AG04449 (cell line): ENCODE measurements at regions not wholly inside any gene's neighbourhood (a gene's known extent, or its start where the extent isn't known, plus 50 kb on each side); places are given as distances from the start of the nearest gene placed in this dataset.

ENCODE experiments used
- CTCF ChIA-PET: fragments of 350-600 bp; formaldehyde crosslinking; extraction: SDS; loops from one replicate; lab custom pipeline; 2021; ENCODE audit warnings: antibody characterized with exemption; lab: Yijun Ruan, JAX
- POLR2A ChIA-PET: fragments of 400-600, 350-600 bp; formaldehyde crosslinking; extraction: SDS; loops from one replicate; lab custom pipeline; 2020; ENCODE audit warnings: antibody characterized with exemption, inconsistent platforms; lab: Yijun Ruan, JAX
- DNase-seq: peaks from one replicate; pipeline ENCODE4 v3.0.0-alpha.2; 2010; ENCODE audit warnings: low read depth, low spot score
- H3K4me3 ChIP-seq: 2 replicates; pipeline ENCODE4 v1.5.1; 2011; ENCODE audit warnings: low read depth, mild to moderate bottlenecking, control low read depth, low read length
- TF ChIP-seq, protein P1 (sequence below): IDR thresholded peaks from one replicate; pipeline ENCODE4 v1.5.1; 2011; ENCODE audit warnings: mild to moderate bottlenecking, moderate library complexity, low read length, control low read depth, inconsistent platforms; ENCODE audit not compliant: insufficient read depth; ENCODE audit errors: missing control alignments

DNA sequence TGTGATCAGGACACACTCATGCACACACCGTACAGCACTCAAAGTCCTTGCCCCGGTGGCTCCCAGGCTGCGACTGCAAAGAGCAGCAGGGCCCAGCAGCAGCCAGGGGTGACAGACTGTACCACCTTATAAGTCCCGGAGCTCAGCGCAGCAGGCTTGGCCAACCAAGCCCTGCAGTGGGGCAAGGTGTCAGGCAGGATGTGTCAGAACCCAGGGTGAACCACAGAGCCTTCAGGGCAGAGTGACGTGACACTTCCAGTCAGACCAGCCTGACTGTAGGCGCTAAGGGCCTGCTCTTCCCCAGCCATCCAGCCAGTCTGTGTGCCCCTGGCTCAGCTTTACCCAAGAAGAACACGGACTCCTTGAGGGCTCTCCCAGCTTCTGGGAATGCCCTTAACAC lies 204.1 kb downstream of the COPRS start:
- no peak for DNase-seq
- no peak overlapping the region for H3K4me3 ChIP-seq
- TF ChIP-seq, protein P1, sequence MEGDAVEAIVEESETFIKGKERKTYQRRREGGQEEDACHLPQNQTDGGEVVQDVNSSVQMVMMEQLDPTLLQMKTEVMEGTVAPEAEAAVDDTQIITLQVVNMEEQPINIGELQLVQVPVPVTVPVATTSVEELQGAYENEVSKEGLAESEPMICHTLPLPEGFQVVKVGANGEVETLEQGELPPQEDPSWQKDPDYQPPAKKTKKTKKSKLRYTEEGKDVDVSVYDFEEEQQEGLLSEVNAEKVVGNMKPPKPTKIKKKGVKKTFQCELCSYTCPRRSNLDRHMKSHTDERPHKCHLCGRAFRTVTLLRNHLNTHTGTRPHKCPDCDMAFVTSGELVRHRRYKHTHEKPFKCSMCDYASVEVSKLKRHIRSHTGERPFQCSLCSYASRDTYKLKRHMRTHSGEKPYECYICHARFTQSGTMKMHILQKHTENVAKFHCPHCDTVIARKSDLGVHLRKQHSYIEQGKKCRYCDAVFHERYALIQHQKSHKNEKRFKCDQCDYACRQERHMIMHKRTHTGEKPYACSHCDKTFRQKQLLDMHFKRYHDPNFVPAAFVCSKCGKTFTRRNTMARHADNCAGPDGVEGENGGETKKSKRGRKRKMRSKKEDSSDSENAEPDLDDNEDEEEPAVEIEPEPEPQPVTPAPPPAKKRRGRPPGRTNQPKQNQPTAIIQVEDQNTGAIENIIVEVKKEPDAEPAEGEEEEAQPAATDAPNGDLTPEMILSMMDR = no peak
- CTCF ChIA-PET = no interaction called here
- POLR2A ChIA-PET = no interaction called here

DNA sequence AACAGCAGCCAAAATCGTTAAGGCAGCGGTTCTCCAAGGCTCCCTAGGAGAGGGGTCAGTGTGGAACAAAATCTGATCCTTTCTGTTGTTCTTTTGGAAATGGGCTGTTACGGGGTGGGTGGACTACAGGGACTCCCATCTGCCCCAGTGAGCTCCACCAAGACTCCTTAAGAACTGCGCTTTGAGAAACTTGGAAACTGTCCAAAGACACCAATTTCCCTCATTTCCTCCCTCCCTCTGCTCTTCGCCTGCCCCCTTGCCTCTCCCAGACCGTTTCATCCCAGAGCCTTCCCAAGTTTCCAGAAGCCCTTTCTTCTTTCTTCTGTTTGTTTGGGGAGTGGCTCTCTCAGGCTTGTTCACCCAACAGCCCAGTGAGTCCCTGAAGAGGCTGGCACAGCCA lies 205.4 kb downstream of the COPRS start:
- ChIA-PET CTCF (no interaction called here), POLR2A (no interaction called here)
- TF ChIP-seq, protein P1 = no peak
- DNase-seq = no peak
- H3K4me3 ChIP-seq = no peak overlapping the region

DNA sequence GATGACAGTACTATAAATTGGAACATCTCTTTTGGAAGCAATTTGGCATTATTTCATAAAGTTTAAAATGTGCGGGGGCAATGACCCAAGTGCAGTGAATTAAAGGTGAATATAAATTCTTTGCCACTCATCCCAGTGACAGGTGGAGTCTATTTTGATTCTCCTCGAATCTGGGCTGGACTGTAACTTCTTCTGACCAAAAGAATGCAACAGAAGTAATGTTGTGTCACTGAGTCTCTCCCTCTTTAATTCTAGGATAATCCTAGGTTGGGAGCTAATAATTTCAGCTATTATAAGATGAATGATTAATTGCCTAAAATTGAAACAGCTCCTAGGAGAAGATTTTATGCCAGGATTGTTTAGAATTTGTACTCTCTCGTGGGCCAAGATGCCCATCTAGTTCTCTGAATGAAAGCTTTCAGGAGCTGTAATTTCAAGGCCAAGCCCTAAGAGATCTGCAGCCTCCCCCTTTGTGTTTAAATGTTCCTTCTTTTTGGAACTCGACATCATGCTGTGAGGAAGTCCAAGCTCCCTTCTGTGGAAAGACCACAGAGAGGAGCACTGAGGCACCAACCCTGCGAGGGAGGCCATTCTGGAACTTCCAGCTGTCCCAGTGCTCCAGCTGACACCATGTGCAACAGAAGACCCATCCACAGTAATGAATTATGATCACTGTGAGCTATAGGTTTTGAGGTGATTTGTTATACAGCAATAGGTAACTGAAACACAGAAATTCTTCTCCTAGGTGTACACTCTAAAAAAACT lies 208.1 kb downstream of the COPRS start:
- DNase-seq = no peak
- POLR2A ChIA-PET = no interaction called here
- H3K4me3 ChIP-seq = no peak overlapping the region
- TF ChIP-seq, protein P1 = no peak
- CTCF ChIA-PET = interaction anchor here (0.8 to 1.7 kb wide), 4 partner anchors 9 to 93 kb away, joined by 3 to 5 read pairs (median 3); no protein-coding TSS in a partner anchor

DNA sequence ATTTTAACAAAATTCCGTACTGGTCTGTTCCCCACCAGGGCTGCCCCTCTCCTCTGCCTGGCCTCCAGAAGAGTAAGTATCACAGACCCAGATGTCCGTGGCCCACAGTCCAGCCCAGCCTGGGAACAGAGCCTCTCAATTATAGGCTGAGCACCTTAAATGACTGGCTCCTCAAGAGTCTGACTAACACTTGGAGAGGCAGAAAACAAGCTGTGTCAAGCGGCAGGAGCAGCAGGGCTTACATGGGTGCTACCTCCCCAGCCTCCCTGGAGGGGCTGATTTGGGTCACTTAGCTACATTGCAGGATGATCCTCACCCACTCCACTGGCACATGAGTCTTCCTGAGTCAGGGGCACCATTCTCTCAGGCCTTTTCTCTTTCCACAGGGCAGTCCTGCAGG lies 209.7 kb downstream of the COPRS start:
- TF ChIP-seq, protein P1 = no peak
- no peak for DNase-seq
- H3K4me3 ChIP-seq = no peak overlapping the region
- CTCF ChIA-PET = no interaction called here
- POLR2A ChIA-PET = no interaction called here

DNA sequence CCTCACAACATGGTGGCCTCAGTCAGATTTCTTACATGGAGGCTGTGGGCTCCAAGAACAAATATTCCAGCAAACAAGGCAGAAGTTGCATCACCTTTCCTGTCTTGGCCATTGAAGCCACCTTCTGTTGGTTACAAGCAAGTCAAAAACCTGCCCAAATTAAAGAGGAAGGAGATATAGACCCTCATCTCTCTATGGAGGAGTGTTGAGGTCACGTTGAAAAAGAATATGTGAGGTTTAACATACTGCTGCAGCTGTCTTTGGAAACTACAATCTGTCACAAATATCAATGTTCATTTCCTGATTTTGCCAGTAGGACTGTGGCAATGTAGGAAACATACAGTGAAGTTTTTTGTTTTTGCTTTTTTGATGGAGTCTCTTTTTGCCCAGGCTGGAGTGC lies 211.4 kb downstream of the COPRS start:
- ChIA-PET CTCF (interaction anchor here (0.8 kb wide), 1 partner anchor 9 kb away, joined by 4 read pairs; no protein-coding TSS in a partner anchor), POLR2A (no interaction called here)
- no peak overlapping the region for H3K4me3 ChIP-seq
- TF ChIP-seq, protein P1 = no peak
- no peak for DNase-seq

DNA sequence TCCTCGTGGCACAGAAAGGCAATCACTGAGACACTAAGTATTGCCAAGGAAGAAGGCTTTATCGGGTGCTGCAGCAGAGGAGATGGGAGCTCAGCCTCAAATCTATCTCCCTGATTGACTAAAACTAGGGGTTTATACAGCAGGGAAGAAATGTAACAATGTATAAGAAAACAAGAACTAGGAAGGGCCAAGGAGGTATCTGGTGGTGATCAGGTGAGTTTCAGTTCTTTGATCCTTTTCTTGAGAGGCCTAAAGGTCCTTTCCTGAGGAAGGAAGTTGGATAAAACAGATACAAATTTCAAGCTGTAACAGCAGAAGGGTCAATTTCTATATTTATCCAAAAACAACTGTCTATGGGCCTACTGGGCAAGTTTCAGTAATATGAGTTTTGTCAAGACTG lies 212.4 kb downstream of the COPRS start:
- TF ChIP-seq, protein P1 = no peak
- ChIA-PET POLR2A (no interaction called here), CTCF (no interaction called here)
- no peak overlapping the region for H3K4me3 ChIP-seq
- DNase-seq = no peak
